GM23338 (cell line): ENCODE measurements at regions not wholly inside any gene's neighbourhood (a gene's known extent, or its start where the extent isn't known, plus 50 kb on each side); places are given as distances from the start of the nearest gene placed in this dataset.

ENCODE experiments used
- ATAC-seq: fragments of 200-7000 bp; cut with Tn5 transposase; 3 replicates; pipeline ENCODE4 v1.9.1; 2020
- DNase-seq: peaks from one replicate; pipeline ENCODE4 v3.0.0-alpha.2; 2015; ENCODE audit warnings: low spot score
- H2AFZ ChIP-seq: fragments of 200-600 bp; sonication (generic); 2 replicates; pipeline ENCODE4 v1.8.0; 2016; ENCODE audit warnings: antibody characterized with exemption, mild to moderate bottlenecking, moderate library complexity
- H3F3A ChIP-seq: fragments of 200-600 bp; sonication (generic); replicated peaks from 2 replicates; pipeline ENCODE4 v1.8.0; 2017; ENCODE audit warnings: antibody characterized with exemption, mixed run types, low read depth
- H3K27ac ChIP-seq: fragments of 200-600 bp; sonication (generic); 2 replicates; pipeline ENCODE4 v1.6.1; 2016; ENCODE audit warnings: low read depth
- H3K27me3 ChIP-seq: fragments of 200-600 bp; sonication (generic); 2 replicates; pipeline ENCODE4 v1.8.0; 2016; ENCODE audit warnings: mild to moderate bottlenecking, mixed run types, moderate library complexity; ENCODE audit not compliant: insufficient read depth
- H3K36me3 ChIP-seq: fragments of 200-600 bp; sonication (generic); 2 replicates; pipeline ENCODE4 v1.8.0; 2016; ENCODE audit warnings: mild to moderate bottlenecking; ENCODE audit not compliant: insufficient read depth
- H3K4me1 ChIP-seq: fragments of 200-600 bp; sonication (generic); 2 replicates; pipeline ENCODE4 v1.8.0; 2016; ENCODE audit warnings: mild to moderate bottlenecking, moderate library complexity; ENCODE audit not compliant: insufficient read depth
- H3K4me2 ChIP-seq: fragments of 200-600 bp; sonication (generic); 2 replicates; pipeline ENCODE4 v1.7.1; 2017; ENCODE audit warnings: mixed run types
- H3K4me3 ChIP-seq: fragments of 200-600 bp; sonication (generic); 2 replicates; pipeline ENCODE4 v1.6.1; 2016; ENCODE audit warnings: mixed run types
- H3K79me2 ChIP-seq: fragments of 200-600 bp; sonication (generic); replicated peaks from 2 replicates; pipeline ENCODE4 v1.8.0; 2017; ENCODE audit warnings: mild to moderate bottlenecking; ENCODE audit not compliant: insufficient read depth
- H3K9me2 ChIP-seq: fragments of 200-600 bp; sonication (generic); 2 replicates; pipeline ENCODE4 v1.8.0; 2017; ENCODE audit not compliant: insufficient read depth
- H4K20me1 ChIP-seq: fragments of 200-600 bp; sonication (generic); replicated peaks from 2 replicates; pipeline ENCODE4 v1.8.0; 2017; ENCODE audit warnings: mild to moderate bottlenecking; ENCODE audit not compliant: insufficient read depth
- H3K27ac Mint-ChIP-seq: 2 replicates; pipeline ENCODE4 v1.8.0; 2020; ENCODE audit warnings: inconsistent platforms, mild to moderate bottlenecking, moderate library complexity, mixed read lengths
- H3K27me3 Mint-ChIP-seq: 3 replicates; pipeline ENCODE4 v1.8.0; 2022; ENCODE audit warnings: low read depth, mild to moderate bottlenecking, moderate library complexity, mixed read lengths, inconsistent platforms; ENCODE audit not compliant: insufficient read depth, poor library complexity
- H3K36me3 Mint-ChIP-seq: 3 replicates; pipeline ENCODE4 v1.8.0; 2021; ENCODE audit warnings: low read depth, mild to moderate bottlenecking, inconsistent platforms, moderate library complexity, mixed read lengths
- H3K4me1 Mint-ChIP-seq: 3 replicates; pipeline ENCODE4 v1.8.0; 2020; ENCODE audit warnings: mild to moderate bottlenecking, inconsistent platforms, mixed read lengths
- H3K4me3 Mint-ChIP-seq: 3 replicates; pipeline ENCODE4 v1.8.0; 2021; ENCODE audit warnings: moderate library complexity, mild to moderate bottlenecking, inconsistent platforms, mixed read lengths
- H3K9me3 Mint-ChIP-seq: 3 replicates; pipeline ENCODE4 v1.8.0; 2020; ENCODE audit warnings: moderate library complexity, mild to moderate bottlenecking, inconsistent platforms, mixed read lengths
- EZH2phosphoT487 ChIP-seq: fragments of 200-600 bp; sonication (generic); IDR thresholded peaks from one replicate; pipeline ENCODE4 v1.8.1; 2018; ENCODE audit warnings: antibody characterized with exemption; ENCODE audit not compliant: unreplicated experiment
- JUNB ChIP-seq: IDR thresholded peaks from one replicate; pipeline ENCODE4 v1.6.1; 2016; ENCODE audit warnings: antibody characterized with exemption; ENCODE audit not compliant: unreplicated experiment
- NANOG ChIP-seq: IDR thresholded peaks from 2 replicates; pipeline ENCODE4 v1.6.1; 2016; ENCODE audit warnings: antibody characterized with exemption, borderline replicate concordance
- POLR2AphosphoS5 ChIP-seq: IDR thresholded peaks from 2 replicates; pipeline ENCODE4 v1.6.1; 2016; ENCODE audit warnings: antibody characterized with exemption, low read depth
- STAT1 ChIP-seq: IDR thresholded peaks from one replicate; pipeline ENCODE4 v1.6.1; 2016; ENCODE audit warnings: antibody characterized with exemption; ENCODE audit not compliant: unreplicated experiment
- ZNF331 ChIP-seq: fragments of 250-450 bp; sonication (Bioruptor Pico); IDR thresholded peaks from 2 replicates; pipeline ENCODE4 v1.5.0; 2020; ENCODE audit warnings: low read depth, mild to moderate bottlenecking, moderate library complexity
- TF ChIP-seq, protein P1 (sequence below): IDR thresholded peaks from 2 replicates; pipeline ENCODE4 v1.6.1; 2016; ENCODE audit warnings: antibody characterized with exemption
- TF ChIP-seq, protein P2 (sequence below): fragments of 250-450 bp; sonication (Bioruptor Pico); IDR thresholded peaks from 2 replicates; pipeline ENCODE4 v1.5.0; 2020; ENCODE audit warnings: mild to moderate bottlenecking, moderate library complexity

DNA sequence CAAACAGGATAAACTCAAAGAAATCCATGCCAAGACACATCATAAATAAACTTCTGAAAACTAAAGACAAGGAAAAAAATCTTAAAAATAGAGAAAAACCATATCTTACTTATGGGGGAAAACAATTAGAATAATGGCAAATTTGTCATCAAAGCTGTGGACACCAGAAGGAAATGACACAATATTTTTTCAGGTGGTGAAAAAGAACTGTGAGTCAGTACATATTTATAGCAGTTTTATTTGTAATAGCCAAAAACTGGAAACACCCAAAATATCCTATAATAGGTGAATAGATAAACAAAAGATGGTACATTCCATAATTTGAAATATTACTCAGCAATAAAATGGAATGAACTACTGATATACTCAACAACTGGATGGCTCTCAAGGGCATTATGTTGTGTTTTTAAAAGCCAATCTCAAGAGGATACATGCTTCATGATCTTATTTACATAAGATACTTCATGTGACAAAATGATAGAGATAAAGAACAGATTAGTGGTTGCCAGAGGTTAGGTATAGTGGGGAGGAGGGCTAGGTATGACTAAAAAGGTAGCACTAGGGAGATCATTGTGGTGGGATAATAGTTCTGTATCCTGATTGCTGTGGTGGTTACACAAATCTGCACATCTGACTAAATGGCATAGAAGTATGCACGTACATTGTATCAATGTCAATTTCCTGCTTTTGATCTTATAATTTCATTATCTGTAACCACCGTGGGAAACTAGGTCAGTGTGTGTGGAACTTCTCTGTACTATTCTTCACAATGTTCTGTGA is 191.9 kb downstream of the PPP1R2C start:
- no peak for ATAC-seq

More for the DNA sequence above, 191.9 kb downstream of the PPP1R2C start:
- H3K27ac Mint-ChIP-seq, result no peak overlapping the region
- no peak overlapping the region for H3K4me2 ChIP-seq
- DNase-seq, result no peak
- no peaks in the 10 kb centered on the region for H3K9me2 ChIP-seq
- no peaks in the 10 kb centered on the region for H3K27me3 Mint-ChIP-seq
- no peak overlapping the region for H3K4me3 Mint-ChIP-seq
- no peaks in the 10 kb centered on the region for H3F3A ChIP-seq
- H3K4me1 ChIP-seq, result no peaks in the 10 kb centered on the region
- H3K27ac ChIP-seq, result no peak overlapping the region
- no peak overlapping the region for H2AFZ ChIP-seq
- no peak overlapping the region for H3K4me3 ChIP-seq
- H3K79me2 ChIP-seq, result no peaks in the 10 kb centered on the region
- H3K27me3 ChIP-seq, result no peaks in the 10 kb centered on the region
- peaks cover 16% of the 10 kb centered on the region for H3K36me3 Mint-ChIP-seq
- H3K9me3 Mint-ChIP-seq, result peaks cover 21% of the 10 kb centered on the region
- H4K20me1 ChIP-seq, result no peaks in the 10 kb centered on the region
- H3K4me1 Mint-ChIP-seq, result no peaks in the 10 kb centered on the region
- no peak for TF ChIP-seq ZNF331 (CRISPR knock-in tag)
- TF ChIP-seq STAT1, result no peak
- TF ChIP-seq NANOG, result no peak
- TF ChIP-seq, protein P1, sequence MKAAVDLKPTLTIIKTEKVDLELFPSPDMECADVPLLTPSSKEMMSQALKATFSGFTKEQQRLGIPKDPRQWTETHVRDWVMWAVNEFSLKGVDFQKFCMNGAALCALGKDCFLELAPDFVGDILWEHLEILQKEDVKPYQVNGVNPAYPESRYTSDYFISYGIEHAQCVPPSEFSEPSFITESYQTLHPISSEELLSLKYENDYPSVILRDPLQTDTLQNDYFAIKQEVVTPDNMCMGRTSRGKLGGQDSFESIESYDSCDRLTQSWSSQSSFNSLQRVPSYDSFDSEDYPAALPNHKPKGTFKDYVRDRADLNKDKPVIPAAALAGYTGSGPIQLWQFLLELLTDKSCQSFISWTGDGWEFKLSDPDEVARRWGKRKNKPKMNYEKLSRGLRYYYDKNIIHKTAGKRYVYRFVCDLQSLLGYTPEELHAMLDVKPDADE, result no peak
- TF ChIP-seq, protein P2, sequence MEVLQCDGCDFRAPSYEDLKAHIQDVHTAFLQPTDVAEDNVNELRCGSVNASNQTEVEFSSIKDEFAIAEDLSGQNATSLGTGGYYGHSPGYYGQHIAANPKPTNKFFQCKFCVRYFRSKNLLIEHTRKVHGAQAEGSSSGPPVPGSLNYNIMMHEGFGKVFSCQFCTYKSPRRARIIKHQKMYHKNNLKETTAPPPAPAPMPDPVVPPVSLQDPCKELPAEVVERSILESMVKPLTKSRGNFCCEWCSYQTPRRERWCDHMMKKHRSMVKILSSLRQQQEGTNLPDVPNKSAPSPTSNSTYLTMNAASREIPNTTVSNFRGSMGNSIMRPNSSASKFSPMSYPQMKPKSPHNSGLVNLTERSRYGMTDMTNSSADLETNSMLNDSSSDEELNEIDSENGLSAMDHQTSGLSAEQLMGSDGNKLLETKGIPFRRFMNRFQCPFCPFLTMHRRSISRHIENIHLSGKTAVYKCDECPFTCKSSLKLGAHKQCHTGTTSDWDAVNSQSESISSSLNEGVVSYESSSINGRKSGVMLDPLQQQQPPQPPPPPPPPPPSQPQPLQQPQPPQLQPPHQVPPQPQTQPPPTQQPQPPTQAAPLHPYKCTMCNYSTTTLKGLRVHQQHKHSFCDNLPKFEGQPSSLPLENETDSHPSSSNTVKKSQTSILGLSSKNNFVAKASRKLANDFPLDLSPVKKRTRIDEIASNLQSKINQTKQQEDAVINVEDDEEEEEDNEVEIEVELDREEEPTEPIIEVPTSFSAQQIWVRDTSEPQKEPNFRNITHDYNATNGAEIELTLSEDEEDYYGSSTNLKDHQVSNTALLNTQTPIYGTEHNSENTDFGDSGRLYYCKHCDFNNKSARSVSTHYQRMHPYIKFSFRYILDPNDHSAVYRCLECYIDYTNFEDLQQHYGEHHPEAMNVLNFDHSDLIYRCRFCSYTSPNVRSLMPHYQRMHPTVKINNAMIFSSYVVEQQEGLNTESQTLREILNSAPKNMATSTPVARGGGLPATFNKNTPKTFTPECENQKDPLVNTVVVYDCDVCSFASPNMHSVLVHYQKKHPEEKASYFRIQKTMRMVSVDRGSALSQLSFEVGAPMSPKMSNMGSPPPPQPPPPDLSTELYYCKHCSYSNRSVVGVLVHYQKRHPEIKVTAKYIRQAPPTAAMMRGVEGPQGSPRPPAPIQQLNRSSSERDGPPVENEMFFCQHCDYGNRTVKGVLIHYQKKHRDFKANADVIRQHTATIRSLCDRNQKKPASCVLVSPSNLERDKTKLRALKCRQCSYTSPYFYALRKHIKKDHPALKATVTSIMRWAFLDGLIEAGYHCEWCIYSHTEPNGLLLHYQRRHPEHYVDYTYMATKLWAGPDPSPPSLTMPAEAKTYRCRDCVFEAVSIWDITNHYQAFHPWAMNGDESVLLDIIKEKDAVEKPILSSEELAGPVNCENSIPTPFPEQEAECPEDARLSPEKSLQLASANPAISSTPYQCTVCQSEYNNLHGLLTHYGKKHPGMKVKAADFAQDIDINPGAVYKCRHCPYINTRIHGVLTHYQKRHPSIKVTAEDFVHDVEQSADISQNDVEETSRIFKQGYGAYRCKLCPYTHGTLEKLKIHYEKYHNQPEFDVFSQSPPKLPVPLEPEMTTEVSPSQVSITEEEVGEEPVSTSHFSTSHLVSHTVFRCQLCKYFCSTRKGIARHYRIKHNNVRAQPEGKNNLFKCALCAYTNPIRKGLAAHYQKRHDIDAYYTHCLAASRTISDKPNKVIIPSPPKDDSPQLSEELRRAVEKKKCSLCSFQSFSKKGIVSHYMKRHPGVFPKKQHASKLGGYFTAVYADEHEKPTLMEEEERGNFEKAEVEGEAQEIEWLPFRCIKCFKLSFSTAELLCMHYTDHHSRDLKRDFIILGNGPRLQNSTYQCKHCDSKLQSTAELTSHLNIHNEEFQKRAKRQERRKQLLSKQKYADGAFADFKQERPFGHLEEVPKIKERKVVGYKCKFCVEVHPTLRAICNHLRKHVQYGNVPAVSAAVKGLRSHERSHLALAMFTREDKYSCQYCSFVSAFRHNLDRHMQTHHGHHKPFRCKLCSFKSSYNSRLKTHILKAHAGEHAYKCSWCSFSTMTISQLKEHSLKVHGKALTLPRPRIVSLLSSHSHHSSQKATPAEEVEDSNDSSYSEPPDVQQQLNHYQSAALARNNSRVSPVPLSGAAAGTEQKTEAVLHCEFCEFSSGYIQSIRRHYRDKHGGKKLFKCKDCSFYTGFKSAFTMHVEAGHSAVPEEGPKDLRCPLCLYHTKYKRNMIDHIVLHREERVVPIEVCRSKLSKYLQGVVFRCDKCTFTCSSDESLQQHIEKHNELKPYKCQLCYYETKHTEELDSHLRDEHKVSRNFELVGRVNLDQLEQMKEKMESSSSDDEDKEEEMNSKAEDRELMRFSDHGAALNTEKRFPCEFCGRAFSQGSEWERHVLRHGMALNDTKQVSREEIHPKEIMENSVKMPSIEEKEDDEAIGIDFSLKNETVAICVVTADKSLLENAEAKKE, result no peak
- no peak for TF ChIP-seq JUNB
- no peak for TF ChIP-seq EZH2phosphoT487
- TF ChIP-seq POLR2AphosphoS5, result no peak
- no peaks in the 10 kb centered on the region for H3K36me3 ChIP-seq
